ENCODE measurements at regions not wholly inside any gene's neighbourhood (a gene's known extent, or its start where the extent isn't known, plus 50 kb on each side); places are given as distances from the start of the nearest gene placed in this dataset.
A peak's percentile ranks its signal among the peaks of the same experiment; 100 is the strongest.

DNA sequence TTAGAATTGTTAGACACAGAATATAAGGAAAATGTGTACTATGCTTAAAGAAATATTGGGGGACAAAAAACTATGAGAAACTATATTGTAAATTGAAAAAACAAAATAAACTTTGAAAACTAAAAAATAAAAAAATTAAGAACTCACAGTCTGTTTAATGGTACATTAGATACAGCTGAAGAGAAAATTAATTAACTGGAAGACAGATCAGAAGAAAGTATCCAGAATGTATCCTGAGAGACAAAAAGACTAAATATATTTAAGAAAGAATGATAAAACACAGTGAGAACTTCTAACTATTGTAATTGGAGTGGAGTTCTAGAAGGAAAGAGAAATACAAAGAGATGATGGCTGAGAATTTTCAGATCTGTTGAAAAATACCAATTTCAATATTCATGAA is 57.6 kb upstream of the SH3PXD2B start:
- in situ Hi-C loops (cut with MboI): no loop called here
- CTCF ChIA-PET (ENCODE audit: low intra/inter-chr PET ratio): no interaction called here
- TF ChIP-seq, protein P1, sequence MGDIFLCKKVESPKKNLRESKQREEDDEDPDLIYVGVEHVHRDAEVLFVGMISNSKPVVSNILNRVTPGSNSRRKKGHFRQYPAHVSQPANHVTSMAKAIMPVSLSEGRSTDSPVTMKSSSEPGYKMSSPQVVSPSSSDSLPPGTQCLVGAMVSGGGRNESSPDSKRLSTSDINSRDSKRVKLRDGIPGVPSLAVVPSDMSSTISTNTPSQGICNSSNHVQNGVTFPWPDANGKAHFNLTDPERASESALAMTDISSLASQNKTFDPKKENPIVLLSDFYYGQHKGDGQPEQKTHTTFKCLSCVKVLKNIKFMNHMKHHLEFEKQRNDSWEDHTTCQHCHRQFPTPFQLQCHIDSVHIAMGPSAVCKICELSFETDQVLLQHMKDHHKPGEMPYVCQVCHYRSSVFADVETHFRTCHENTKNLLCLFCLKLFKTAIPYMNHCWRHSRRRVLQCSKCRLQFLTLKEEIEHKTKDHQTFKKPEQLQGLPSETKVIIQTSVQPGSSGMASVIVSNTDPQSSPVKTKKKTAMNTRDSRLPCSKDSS (IDR thresholded peaks at IDR 0.05; ENCODE audit: low read depth, partially characterized antibody): peak; percentile 35
- TF ChIP-seq RBM25 (IDR thresholded peaks at IDR 0.05; ENCODE audit: low read depth, low read length, severe bottlenecking): peak; percentile 10
- no peak for TF ChIP-seq NBN (IDR thresholded peaks at IDR 0.05; ENCODE audit: low read depth)
- TF ChIP-seq ARNT (IDR thresholded peaks at IDR 0.05): no peak
- no peak for TF ChIP-seq ZBTB7A (IDR thresholded peaks at IDR 0.05; ENCODE audit: borderline replicate concordance, control insufficient read depth, low read depth, low read length)
- 0 out of 3 replicates have a peak, but pooled peaks of 1 of the 2 experiments have one; percentile 50 for TF ChIP-seq CBX3 (IDR thresholded peaks at IDR 0.05; ENCODE audit: borderline replicate concordance in 1 of 2, low read length in 2 of 2)
- TF ChIP-seq RAD21 (CRISPR knock-in tag; conservative IDR thresholded peaks at IDR 0.05 in 1 of 2, IDR thresholded peaks at IDR 0.05 in 1 of 2): no peak
- no peak for TF ChIP-seq NCOA6 (IDR thresholded peaks at IDR 0.05)
- TF ChIP-seq, protein P2, sequence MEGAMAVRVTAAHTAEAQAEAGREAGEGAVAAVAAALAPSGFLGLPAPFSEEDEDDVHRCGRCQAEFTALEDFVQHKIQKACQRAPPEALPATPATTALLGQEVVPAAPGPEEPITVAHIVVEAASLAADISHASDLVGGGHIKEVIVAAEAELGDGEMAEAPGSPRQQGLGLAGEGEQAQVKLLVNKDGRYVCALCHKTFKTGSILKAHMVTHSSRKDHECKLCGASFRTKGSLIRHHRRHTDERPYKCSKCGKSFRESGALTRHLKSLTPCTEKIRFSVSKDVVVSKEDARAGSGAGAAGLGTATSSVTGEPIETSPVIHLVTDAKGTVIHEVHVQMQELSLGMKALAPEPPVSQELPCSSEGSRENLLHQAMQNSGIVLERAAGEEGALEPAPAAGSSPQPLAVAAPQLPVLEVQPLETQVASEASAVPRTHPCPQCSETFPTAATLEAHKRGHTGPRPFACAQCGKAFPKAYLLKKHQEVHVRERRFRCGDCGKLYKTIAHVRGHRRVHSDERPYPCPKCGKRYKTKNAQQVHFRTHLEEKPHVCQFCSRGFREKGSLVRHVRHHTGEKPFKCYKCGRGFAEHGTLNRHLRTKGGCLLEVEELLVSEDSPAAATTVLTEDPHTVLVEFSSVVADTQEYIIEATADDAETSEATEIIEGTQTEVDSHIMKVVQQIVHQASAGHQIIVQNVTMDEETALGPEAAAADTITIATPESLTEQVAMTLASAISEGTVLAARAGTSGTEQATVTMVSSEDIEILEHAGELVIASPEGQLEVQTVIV (CRISPR knock-in tag; IDR thresholded peaks at IDR 0.05; ENCODE audit: borderline replicate concordance): no peak

More for the DNA sequence above, 57.6 kb upstream of the SH3PXD2B start:
- H3K9ac ChIP-seq (ENCODE audit: insufficient read depth in 1 of 2, low read depth in 2 of 2, low read length in 2 of 2): no peak overlapping the region
- intact Hi-C loops (cut with micrococcal nuclease): no loop called here
- no peaks in the 10 kb centered on the region for H3K36me3 ChIP-seq (ENCODE audit: control insufficient read depth, insufficient read depth, low read length)
- H2AFZ ChIP-seq (ENCODE audit: low read depth, low read length): no peak overlapping the region
- H3K4me1 ChIP-seq (replicated peaks in 1 of 2; ENCODE audit: control insufficient read depth in 2 of 2, insufficient read depth in 2 of 2, low read length in 2 of 2): no peaks in the 10 kb centered on the region
- FAIRE-seq (no peak), DNase-seq (ENCODE audit: extremely low read depth in 1 of 4, low spot score in 3 of 4) (no peak), ATAC-seq (no peak)
- BruUV-seq (replicated peaks): no TSS peak
- no peak overlapping the region for H3K27ac ChIP-seq (ENCODE audit: extremely low read depth, low read depth, low read length)
- H3K9me1 ChIP-seq (ENCODE audit: control insufficient read depth, insufficient read depth, low read length): no peaks in the 10 kb centered on the region
- no peaks in the 10 kb centered on the region for H3K79me2 ChIP-seq (ENCODE audit: control insufficient read depth, insufficient read depth, low read length)
- H3K9me3 ChIP-seq (replicated peaks; ENCODE audit: control insufficient read depth, insufficient read depth, low read depth, low read length): no peaks in the 10 kb centered on the region
- no peak overlapping the region for H3K4me2 ChIP-seq (ENCODE audit: insufficient read depth, low read length)
- no peak overlapping the region for H3K4me3 ChIP-seq
- H3K27me3 ChIP-seq (ENCODE audit: control insufficient read depth in 2 of 2, insufficient read depth in 2 of 2, low read length in 2 of 2): no peaks in the 10 kb centered on the region; a peak in 1 of 5 replicates
- POLR2A ChIA-PET: no interaction called here
- no peaks in the 10 kb centered on the region for H4K20me1 ChIP-seq (replicated peaks; ENCODE audit: control insufficient read depth, insufficient read depth, low read length)
